Sigmoid colon (tissue), 6 donors: ENCODE measurements at regions not wholly inside any gene's neighbourhood (a gene's known extent, or its start where the extent isn't known, plus 50 kb on each side); places are given as distances from the start of the nearest gene placed in this dataset.

Experiments used
- DNase-seq: peaks from one replicate; pipeline ENCODE4 v3.0.0-alpha.2; 2019
- H3K27ac ChIP-seq, 4 donors: fragments of 200-600 bp; sonication (generic); one replicate each; pipeline ENCODE4 v1.5.1; 2016 to 2019; ENCODE audit warnings: mild to moderate bottlenecking in 1 of 4
- H3K27me3 ChIP-seq, 3 donors: fragments of 200-600 bp; sonication (generic); one replicate each; pipeline ENCODE4 v1.5.1; 2019; ENCODE audit warnings: mild to moderate bottlenecking in 1 of 3
- H3K36me3 ChIP-seq, 4 donors: fragments of 200-600 bp; sonication (generic); one replicate each; pipeline ENCODE4 v1.5.1; 2016 to 2019
- H3K4me1 ChIP-seq, 4 donors: fragments of 200-600 bp; sonication (generic); one replicate each; pipeline ENCODE4 v1.5.1; 2017 to 2019
- H3K4me3 ChIP-seq, 4 donors: fragments of 200-600 bp; sonication (generic); one replicate each; pipeline ENCODE4 v1.5.1; 2017 to 2019; ENCODE audit warnings: mild to moderate bottlenecking in 2 of 4, moderate library complexity in 1 of 4
- H3K9me3 ChIP-seq, 4 donors: fragments of 200-600 bp in 3 of 4; sonication (generic) in 3 of 4; one replicate each; pipeline versions ENCODE4 v1.5.1 to v1.6.1; 2013 to 2019
- EP300 ChIP-seq, 4 donors: sonication (generic); formaldehyde crosslinking; IDR thresholded peaks; one replicate each; pipeline ENCODE4 v1.6.1; 2017; ENCODE audit warnings: antibody characterized with exemption in 4 of 4
- POLR2A ChIP-seq, 2 donors: fragments of 450-650 bp; IDR thresholded peaks; one replicate each; pipeline ENCODE4 v1.6.1; 2016; ENCODE audit warnings: antibody characterized with exemption in 2 of 2, mild to moderate bottlenecking in 2 of 2, moderate library complexity in 2 of 2
- POLR2AphosphoS5 ChIP-seq, 4 donors: sonication (generic); formaldehyde crosslinking; IDR thresholded peaks; one replicate each; pipeline ENCODE4 v1.6.1; 2017; ENCODE audit warnings: antibody characterized with exemption in 4 of 4
- WGBS, 2 donors: extraction: QIAGEN DNeasy Blood & Tissue Kit; methylation state at CpG; one replicate each; pipeline ENCODE4 v1.1.7; 2013; 5-methylcytosine and 5-hydroxymethylcytosine counted together
- intact Hi-C: fragments of 100-400 bp; cut with DNase I; formaldehyde crosslinking; loops from one replicate; pipeline ENCODE4 v1.15.1; 2023
- TF ChIP-seq, protein P1 (sequence below), 4 experiments: fragments of 450-650 bp in 3 of 4; fragments of 200-600 bp in 1 of 4; IDR thresholded peaks; one replicate each; pipeline ENCODE4 v1.5.1; 2016 to 2019; ENCODE audit warnings: antibody characterized with exemption in 4 of 4, mild to moderate bottlenecking in 3 of 4, moderate library complexity in 2 of 4
- donor health status: healthy with polysubstance abuse.
- donor health status: healthy.

DNA sequence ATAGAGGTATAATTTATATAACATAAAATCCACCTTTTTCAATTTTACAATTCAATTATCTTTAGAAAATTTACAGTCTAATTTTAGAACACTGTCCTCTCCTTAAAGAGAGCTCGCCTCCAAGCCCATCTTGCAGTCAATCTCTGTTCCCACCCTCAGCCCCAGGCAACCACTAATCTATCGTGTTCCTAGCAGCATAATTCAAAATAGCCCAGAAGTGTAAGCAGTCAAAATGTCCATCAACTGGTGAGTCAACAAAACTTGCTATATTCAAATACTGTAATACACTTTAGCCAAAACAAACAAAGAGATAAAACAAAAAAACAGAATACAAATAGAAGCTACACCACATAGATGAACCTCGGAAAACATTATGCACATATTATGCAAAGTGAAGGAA lies 1006.8 kb upstream of the EEF2KMT start:
- TF ChIP-seq, protein P1, sequence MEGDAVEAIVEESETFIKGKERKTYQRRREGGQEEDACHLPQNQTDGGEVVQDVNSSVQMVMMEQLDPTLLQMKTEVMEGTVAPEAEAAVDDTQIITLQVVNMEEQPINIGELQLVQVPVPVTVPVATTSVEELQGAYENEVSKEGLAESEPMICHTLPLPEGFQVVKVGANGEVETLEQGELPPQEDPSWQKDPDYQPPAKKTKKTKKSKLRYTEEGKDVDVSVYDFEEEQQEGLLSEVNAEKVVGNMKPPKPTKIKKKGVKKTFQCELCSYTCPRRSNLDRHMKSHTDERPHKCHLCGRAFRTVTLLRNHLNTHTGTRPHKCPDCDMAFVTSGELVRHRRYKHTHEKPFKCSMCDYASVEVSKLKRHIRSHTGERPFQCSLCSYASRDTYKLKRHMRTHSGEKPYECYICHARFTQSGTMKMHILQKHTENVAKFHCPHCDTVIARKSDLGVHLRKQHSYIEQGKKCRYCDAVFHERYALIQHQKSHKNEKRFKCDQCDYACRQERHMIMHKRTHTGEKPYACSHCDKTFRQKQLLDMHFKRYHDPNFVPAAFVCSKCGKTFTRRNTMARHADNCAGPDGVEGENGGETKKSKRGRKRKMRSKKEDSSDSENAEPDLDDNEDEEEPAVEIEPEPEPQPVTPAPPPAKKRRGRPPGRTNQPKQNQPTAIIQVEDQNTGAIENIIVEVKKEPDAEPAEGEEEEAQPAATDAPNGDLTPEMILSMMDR (IDR thresholded peaks at IDR 0.05) = no peak
- TF ChIP-seq EP300 (IDR thresholded peaks at IDR 0.05) = no peak
- no peak for TF ChIP-seq POLR2A (IDR thresholded peaks at IDR 0.05)
- intact Hi-C loops = no loop called here
- no peak overlapping the region for H3K4me3 ChIP-seq
- DNase-seq = no peak
- WGBS, 2 donors = 61 to 74% methylated on average over 3 of the region's 3 CpGs
- no peaks in the 10 kb centered on the region for H3K9me3 ChIP-seq
- H3K36me3 ChIP-seq = no peaks in the 10 kb centered on the region
- no peak overlapping the region for H3K27ac ChIP-seq
- H3K27me3 ChIP-seq = no peaks in the 10 kb centered on the region
- no peaks in the 10 kb centered on the region for H3K4me1 ChIP-seq

DNA sequence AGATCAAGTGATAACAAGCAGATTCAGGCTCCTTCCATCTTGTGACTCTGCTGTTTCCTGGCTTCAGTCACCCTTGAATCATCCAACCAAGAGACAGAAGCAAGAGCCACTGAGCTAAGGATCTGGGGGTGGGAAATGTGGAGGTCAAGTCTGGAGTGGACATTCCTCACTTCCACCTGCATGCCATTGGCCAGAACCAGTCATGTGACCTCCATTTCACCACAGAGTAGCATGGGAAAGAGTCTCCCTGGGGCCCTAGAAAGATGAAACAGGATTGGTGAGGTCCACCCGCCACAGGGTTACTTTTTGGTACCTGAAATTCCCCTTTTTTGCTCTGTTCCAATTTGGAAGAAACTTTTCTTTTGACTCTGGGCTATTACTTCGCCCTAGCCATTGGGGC lies 1006.0 kb upstream of the EEF2KMT start:
- Histone ChIP-seq H3K9me3 (no peaks in the 10 kb centered on the region), H3K4me3 (no peak overlapping the region), H3K36me3 (no peaks in the 10 kb centered on the region), H3K27me3 (no peaks in the 10 kb centered on the region), H3K27ac (no peak overlapping the region), H3K4me1 (no peaks in the 10 kb centered on the region)
- intact Hi-C loops = no loop called here
- TF ChIP-seq POLR2AphosphoS5 (IDR thresholded peaks at IDR 0.05) (no peak), POLR2A (IDR thresholded peaks at IDR 0.05) (no peak), EP300 (IDR thresholded peaks at IDR 0.05) (no peak)
- TF ChIP-seq, protein P1 (IDR thresholded peaks at IDR 0.05) = no peak
- DNase-seq = no peak
- 56 to 60% methylated on average over 2 of the region's 2 CpGs for WGBS, 2 donors

GRCh38 chr16:6099102-6099501 lies 1001.5 kb upstream of the EEF2KMT start:
- no peak overlapping the region for H3K4me3 ChIP-seq
- 88 to 93% methylated on average over 4 of the region's 4 CpGs for WGBS, 2 donors
- TF ChIP-seq POLR2AphosphoS5 (IDR thresholded peaks at IDR 0.05) (no peak), EP300 (IDR thresholded peaks at IDR 0.05) (no peak)
- intact Hi-C loops = no loop called here
- H3K27ac ChIP-seq = no peak overlapping the region
- no peaks in the 10 kb centered on the region for H3K27me3 ChIP-seq
- no peaks in the 10 kb centered on the region for H3K4me1 ChIP-seq
- H3K36me3 ChIP-seq = no peaks in the 10 kb centered on the region
- H3K9me3 ChIP-seq = no peaks in the 10 kb centered on the region
- DNase-seq = no peak

DNA sequence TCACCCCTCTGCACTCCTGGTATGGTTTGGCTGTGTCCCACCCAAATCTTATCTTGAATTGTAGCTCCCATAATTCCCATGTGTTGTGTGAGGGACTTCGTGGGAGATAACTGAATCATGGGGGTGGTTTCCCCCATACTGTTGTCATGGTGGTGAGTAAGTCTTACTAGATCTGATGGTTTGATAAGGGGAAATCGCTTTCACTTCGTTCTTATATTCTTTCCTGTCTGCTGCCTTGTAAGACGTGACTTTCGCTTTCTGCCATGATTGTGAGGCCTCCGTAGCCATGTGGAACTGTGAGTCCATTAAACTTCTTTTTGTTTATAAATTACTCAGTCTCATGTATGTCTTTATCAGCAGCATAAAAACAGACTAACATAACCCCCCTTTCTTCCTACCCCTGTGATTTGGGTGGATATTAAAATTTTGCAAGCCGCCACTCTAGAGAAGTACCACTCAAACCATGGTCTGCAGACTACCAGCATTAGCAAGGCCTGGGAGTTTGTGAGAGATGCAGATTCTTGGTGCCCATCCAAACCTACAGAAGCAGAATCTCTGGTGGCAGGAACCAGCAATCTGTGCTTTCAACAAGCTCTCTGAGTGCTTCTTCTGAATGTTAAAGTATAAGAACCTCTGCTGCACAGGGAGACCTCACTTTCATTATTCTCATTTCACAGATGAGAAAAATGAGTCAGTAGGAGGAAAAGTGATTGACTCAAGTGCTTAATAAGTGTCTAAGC lies 999.5 kb upstream of the EEF2KMT start:
- H3K27ac ChIP-seq = no peak overlapping the region
- H3K9me3 ChIP-seq = peaks cover 0 to 2% (median 0%) of the 10 kb centered on the region in 4 donors
- H3K36me3 ChIP-seq = no peaks in the 10 kb centered on the region
- no peak for DNase-seq
- H3K4me3 ChIP-seq = no peak overlapping the region
- WGBS, 2 donors = 85 to 89% methylated on average over 7 of the region's 7 CpGs
- intact Hi-C loops = no loop called here
- no peaks in the 10 kb centered on the region for H3K27me3 ChIP-seq
- TF ChIP-seq EP300 (IDR thresholded peaks at IDR 0.05) (no peak), POLR2AphosphoS5 (IDR thresholded peaks at IDR 0.05) (no peak), POLR2A (IDR thresholded peaks at IDR 0.05) (no peak)
- TF ChIP-seq, protein P1 (IDR thresholded peaks at IDR 0.05) = no peak
- H3K4me1 ChIP-seq = no peaks in the 10 kb centered on the region

GRCh38 chr16:6095414-6095813 lies 997.8 kb upstream of the EEF2KMT start:
- intact Hi-C loops = no loop called here
- 77 to 87% methylated on average over 5 of the region's 5 CpGs for WGBS, 2 donors
- H3K27ac ChIP-seq = no peak overlapping the region
- H3K9me3 ChIP-seq = peaks cover 0 to 3% (median 0%) of the 10 kb centered on the region in 4 donors
- TF ChIP-seq, protein P1 (IDR thresholded peaks at IDR 0.05) = no peak
- no peak for TF ChIP-seq POLR2A (IDR thresholded peaks at IDR 0.05)
- no peak for TF ChIP-seq POLR2AphosphoS5 (IDR thresholded peaks at IDR 0.05)
- no peak for TF ChIP-seq EP300 (IDR thresholded peaks at IDR 0.05)
- no peaks in the 10 kb centered on the region for H3K4me1 ChIP-seq
- DNase-seq = no peak
- H3K36me3 ChIP-seq = no peaks in the 10 kb centered on the region
- no peaks in the 10 kb centered on the region for H3K27me3 ChIP-seq
- no peak overlapping the region for H3K4me3 ChIP-seq
